GM18520 (cell line): ENCODE measurements at regions not wholly inside any gene's neighbourhood (a gene's known extent, or its start where the extent isn't known, plus 50 kb on each side); places are given as distances from the start of the nearest gene placed in this dataset.
"Not testable (repeated sequence)": the region's sequence is repeated elsewhere in the genome, so short reads cannot be mapped to it uniquely, and the experiment has no call there.

Experiments used
- ATAC-seq: cut with Tn5 transposase; IDR thresholded peaks from one replicate; pipeline ENCODE4 v1.9.1; 2021; ENCODE audit not compliant: unreplicated experiment

DNA sequence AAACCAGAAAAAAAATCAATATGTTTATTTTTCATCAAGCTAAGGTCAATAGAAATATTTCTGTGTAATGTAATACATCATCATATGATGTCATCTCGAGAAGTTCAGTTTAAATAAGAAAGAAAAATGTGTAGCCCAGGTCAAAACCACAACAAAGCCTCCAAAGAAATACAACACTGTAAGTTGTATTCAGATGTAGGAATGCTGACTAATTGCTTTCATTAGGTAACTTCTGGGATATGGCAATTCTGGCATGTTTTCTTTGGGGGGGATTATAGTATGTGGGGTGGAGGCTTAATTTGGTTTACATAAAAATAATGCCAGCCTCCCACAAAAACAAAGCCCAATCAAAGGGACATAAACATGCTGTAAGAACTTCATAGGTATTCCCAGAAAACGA lies 881.8 kb upstream of the CITED2 start:
- ATAC-seq = no peak

DNA sequence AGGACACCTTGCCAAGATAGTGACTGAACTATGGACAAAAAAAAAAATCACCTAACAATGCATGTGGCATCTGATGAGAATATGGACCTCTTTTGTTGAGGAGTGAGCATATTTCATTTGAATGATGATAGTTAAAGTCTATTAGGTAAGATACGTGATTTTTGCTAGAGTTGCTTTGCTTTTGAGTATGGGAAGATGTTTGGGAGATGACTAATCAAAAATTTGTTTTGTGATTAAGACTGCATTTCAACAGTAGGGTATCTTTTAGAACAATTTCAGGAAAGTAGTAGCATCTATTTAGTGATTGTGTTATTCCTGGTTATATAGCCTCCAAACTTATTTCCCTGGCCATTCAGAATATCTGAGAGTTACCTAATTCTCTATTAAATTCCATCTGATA lies 878.6 kb upstream of the CITED2 start:
- ATAC-seq = no peak

- ATAC-seq = no peak
These were observed 877.7 kb upstream of the CITED2 start for GRCh38 chr6:140252099-140252498.

- no peak for ATAC-seq
These were observed 871.0 kb upstream of the CITED2 start for GRCh38 chr6:140245296-140246040.

GRCh38 chr6:140237251-140237650 lies 862.8 kb upstream of the CITED2 start:
- ATAC-seq = no peak

DNA sequence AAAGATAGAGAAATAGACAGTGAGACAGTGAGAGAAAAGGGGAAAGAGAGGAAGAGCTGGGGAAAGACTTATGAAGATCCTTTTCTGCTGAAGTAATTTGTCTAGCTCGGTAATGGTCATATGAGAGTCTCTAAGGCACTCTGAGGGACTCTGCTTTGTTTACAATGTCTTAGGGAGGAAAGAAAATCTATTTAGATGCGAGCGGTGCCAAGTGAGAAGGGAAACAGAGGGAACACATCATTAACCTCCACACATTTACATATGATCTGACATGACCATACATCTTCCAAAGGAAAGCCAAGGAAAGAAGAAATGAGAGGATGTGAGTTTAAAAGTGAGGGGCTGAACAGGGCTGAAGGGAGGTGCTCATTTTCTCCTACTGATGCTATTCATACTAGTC lies 862.3 kb upstream of the CITED2 start:
- ATAC-seq = no peak

DNA sequence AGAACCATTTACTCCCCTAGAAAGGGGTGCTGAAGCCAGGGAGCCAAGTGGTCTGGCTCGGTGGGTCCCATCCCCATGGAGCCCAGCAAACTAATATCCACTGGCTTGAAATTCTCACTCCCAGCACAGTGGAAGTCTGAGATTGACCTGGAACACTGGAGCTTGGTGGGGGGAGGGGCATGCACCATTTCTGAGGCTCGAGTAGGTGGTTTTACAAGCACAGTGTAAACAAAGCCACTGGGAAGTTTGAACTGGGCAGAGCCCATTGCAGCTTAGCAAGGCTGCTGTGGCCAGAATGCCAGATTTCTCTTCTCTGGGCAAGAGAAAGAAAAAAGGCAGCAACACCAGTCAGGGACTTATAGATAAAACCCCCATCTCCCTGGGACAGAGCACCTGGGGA lies 855.8 kb upstream of the CITED2 start:
- ATAC-seq = no peak

- no peak for ATAC-seq
These were observed 854.0 kb upstream of the CITED2 start for GRCh38 chr6:140228491-140228890.

GRCh38 chr6:140226637-140227036 lies 852.2 kb upstream of the CITED2 start:
- no peak for ATAC-seq

- ATAC-seq = no peak
These were observed 851.4 kb upstream of the CITED2 start for GRCh38 chr6:140225701-140226436.

- ATAC-seq = no peak
These were observed 842.8 kb upstream of the CITED2 start for GRCh38 chr6:140217283-140217682.

DNA sequence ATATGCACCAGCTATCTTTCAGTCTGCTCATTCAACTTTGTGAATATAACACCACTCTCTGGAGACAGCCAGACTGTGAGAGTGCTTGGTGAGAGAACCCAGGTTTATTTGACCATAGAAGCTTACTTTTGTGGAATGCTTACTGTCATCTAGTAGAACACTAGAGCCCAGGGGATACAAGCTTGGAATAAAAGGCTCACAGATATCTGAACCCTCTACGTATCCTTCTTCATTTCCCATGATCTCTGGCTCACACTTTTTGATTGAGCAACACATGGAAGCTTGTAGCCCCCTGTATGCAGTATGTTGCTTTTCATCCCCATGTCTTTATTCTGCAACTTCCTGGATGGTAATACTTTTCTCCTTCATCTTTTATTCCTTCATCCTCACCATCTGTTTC lies 835.3 kb upstream of the CITED2 start:
- ATAC-seq = no peak

DNA sequence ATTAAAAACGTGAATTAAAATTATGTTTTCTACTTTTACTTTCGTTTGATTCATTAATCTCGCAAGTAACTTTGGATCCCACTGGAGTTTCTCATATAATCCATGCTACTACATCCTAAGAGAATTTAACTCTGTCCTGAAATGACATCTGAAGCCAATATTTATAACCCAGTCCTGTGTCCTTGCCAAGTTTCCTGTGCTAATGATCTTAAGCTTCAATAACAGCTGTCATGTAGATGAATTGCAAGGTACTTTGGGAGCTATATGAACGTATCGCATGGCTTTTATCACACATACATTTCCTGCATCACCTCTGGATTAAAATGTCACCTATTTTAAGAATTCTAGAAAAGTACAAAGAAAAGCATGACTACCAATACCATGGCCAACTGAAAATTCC lies 833.8 kb upstream of the CITED2 start:
- ATAC-seq = no peak

GRCh38 chr6:140205795-140206593 lies 831.5 kb upstream of the CITED2 start:
- no peak for ATAC-seq

GRCh38 chr6:140204154-140204553 lies 829.7 kb upstream of the CITED2 start:
- no peak for ATAC-seq

DNA sequence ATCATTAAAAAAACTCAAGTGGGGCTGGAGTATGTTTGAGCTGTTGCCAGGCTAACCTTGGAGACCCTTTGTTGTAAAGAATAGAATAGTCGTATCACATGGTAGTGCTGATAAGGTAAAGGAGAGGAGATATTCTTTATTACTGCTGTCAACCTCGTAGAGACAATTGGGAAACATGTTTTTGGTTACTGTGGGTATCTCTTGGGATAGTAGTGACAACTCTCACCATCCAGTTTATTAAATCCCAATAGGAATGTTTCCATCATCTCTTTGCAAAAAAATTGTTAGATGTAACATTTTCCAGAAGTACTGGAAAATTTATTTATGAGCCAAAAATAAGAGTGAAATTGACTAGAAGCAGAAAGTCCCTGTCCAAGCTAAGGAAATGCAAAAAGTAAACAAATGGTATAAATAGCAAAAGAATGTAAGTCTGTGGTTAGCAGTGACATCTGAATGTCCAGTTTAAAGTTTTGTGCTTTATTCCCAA lies 829.3 kb upstream of the CITED2 start:
- ATAC-seq = no peak

DNA sequence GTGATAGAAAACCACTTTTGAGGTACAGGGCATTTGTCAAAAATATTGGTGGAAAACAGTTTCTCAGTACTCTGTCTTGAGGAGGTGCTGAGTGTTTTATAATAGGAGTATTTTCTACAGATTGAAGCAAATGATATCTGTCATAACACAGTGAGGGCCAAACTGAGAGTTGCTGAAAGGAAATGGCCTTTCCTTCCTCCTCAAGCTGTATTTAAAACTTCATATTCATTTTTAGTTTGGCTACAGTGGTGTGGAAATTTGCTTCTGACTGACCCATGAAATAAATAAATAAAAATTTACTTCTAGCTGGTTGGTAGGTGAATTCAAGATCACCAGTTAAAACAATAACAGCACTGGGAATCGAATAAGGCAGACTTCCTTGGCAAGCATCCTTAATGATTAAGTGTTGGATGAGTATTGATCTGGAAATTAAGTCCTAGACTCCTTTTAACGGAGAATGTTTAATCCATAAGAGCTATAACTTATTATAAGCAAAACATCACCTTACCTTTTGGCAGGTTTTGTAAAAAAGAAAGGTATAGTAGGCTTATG lies 828.6 kb upstream of the CITED2 start:
- no peak for ATAC-seq

DNA sequence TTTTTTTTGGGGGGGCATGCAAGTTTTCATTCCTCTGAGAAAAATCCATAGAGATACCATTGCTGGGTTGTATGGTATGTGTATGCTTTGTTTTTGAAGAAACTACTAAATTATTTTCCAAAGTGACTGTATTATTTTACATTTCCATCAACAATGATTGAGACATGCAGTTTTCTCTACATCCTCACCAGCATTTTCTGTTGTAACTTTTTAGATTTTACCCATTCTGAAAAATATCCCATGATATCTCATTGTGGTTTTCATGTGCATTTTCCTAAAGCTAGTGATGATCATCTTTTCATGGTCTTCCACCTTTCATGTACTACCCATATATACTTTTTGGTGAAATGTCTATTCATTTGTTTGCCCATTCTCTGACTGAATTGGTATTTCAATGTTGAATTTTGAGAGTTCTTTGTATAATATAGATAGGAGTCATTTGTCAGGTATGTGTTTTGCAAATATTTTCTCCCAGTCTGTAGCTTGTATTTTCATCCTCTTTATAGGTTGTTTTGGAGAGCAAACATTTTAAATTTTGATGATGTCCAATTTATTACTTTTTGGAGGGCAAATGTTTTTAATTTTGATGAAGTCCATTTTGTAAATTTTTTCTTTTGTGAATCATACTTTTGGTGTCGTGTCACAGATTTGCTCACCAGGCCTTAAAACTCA lies 827.5 kb upstream of the CITED2 start:
- ATAC-seq = no peak

GRCh38 chr6:140193269-140193668 lies 818.8 kb upstream of the CITED2 start:
- ATAC-seq = no peak

- no peak for ATAC-seq
These were observed 817.6 kb upstream of the CITED2 start for GRCh38 chr6:140192018-140192417.

GRCh38 chr6:140189263-140189662 lies 814.8 kb upstream of the CITED2 start:
- ATAC-seq = not testable (repeated sequence)
